ENCODE measurements at regions not wholly inside any gene's neighbourhood (a gene's known extent, or its start where the extent isn't known, plus 50 kb on each side); places are given as distances from the start of the nearest gene placed in this dataset.

DNA sequence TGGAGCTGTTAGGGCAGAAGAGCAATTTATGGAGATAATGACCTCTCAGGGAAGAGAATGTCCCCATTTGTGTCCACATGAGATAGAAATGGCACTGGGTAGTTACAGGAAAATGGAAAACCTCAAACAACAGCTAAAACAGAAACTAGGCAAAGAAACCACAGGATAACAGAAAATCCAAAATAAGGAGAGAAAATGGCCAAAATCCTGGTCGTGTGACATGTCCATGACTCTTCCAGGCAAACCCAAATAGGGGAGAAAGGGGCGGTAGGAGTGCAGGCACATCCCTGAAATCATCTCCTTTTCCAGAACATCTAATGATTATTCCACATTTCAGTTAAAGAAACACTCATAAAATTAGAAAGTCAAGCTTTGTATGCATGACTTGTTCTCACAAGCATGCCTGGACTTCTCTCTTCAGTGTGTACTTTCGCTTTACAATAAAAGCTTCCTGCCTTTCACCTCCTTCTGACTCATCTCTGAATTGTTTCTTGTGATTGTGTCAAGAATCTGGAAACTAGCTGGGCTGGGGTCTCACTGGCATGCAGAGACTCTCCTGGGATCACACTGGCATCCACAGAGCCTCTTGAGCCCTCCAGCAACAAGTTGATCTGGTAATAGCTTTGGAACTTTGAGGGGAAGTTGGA, 171.4 kb upstream of the ZP4 start:
- ChIA-PET POLR2A (no interaction called here), CTCF (no interaction called here)
- no peak for DNase-seq (ENCODE audit: low read depth, low spot score)
- TF ChIP-seq, protein P1, sequence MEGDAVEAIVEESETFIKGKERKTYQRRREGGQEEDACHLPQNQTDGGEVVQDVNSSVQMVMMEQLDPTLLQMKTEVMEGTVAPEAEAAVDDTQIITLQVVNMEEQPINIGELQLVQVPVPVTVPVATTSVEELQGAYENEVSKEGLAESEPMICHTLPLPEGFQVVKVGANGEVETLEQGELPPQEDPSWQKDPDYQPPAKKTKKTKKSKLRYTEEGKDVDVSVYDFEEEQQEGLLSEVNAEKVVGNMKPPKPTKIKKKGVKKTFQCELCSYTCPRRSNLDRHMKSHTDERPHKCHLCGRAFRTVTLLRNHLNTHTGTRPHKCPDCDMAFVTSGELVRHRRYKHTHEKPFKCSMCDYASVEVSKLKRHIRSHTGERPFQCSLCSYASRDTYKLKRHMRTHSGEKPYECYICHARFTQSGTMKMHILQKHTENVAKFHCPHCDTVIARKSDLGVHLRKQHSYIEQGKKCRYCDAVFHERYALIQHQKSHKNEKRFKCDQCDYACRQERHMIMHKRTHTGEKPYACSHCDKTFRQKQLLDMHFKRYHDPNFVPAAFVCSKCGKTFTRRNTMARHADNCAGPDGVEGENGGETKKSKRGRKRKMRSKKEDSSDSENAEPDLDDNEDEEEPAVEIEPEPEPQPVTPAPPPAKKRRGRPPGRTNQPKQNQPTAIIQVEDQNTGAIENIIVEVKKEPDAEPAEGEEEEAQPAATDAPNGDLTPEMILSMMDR (IDR thresholded peaks at IDR 0.05; ENCODE audit: low read depth, low read length), result no peak
- Histone ChIP-seq H3K27ac (ENCODE audit: low read depth, low read length) (no peak overlapping the region), H3K9me3 (ENCODE audit: control insufficient read depth, insufficient read depth, low read length) (peaks cover 23% of the 10 kb centered on the region; the same call in 1 of the 2 replicates), H3K4me3 (ENCODE audit: low read depth, low read length) (no peak overlapping the region), H3K27me3 (ENCODE audit: control insufficient read depth, insufficient read depth, low read length) (no peaks in the 10 kb centered on the region)

DNA sequence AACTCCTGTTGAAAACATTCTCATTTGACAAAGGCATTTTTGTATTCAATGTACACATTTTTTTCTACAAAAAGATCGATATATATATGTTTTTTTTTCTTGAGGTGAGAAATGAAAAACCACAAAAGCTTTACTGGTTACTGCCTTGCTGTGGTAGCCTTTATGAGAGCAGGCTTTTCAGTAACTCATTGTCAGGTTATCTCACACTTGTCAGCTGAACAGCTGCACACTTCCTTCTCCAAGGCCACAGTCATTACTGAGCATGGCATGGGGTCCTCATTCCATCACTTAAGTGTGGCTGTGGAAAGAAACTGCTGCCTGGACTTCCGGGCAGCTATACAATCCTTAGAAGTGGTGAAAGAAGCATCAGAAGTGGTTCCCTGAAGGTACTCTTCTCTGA, 169.3 kb upstream of the ZP4 start:
- Histone ChIP-seq H3K4me3 (ENCODE audit: low read depth, low read length) (no peak overlapping the region), H3K9me3 (ENCODE audit: control insufficient read depth, insufficient read depth, low read length) (peaks cover 23% of the 10 kb centered on the region; the same call in 1 of the 2 replicates), H3K27ac (ENCODE audit: low read depth, low read length) (no peak overlapping the region), H3K27me3 (ENCODE audit: control insufficient read depth, insufficient read depth, low read length) (no peaks in the 10 kb centered on the region)
- TF ChIP-seq, protein P1 (IDR thresholded peaks at IDR 0.05; ENCODE audit: low read depth, low read length), result no peak
- ChIA-PET CTCF (no interaction called here), POLR2A (no interaction called here)
- no peak for DNase-seq (ENCODE audit: low read depth, low spot score)

DNA sequence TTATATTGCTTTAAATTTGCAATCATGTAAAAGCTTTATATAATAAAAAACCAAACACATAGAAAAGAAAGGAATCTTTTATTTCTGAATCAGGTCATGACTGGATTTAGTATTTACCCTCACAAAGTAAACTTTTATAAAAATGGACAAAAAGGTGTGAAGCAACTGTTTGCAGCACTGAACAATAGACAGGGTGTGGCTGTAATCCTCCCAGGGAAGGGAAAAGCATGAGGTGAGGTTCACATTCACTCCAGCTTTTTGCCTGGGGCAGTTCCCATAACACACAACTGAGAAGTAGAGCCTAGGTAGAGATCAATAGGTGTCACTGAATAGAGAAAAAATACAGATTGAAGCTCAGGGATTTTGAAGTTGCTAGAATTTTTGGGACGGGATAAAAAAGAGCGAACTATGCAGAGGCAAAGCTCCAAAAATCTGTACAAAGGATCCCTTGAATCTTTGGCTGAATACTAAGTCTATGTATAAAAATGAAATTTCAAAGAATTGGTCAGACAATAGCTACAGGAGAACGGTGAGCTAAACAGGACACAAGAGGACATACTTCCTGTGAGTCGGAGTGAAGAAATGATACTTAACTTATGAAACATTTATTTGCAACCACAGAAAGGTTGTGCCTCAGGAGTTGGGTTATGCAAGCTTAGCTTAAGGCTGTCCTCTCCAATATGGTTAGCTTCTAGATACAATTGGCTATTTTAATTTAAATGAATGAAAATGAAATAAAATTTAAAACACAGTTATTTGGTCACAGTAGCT, 162.0 kb upstream of the ZP4 start:
- no peaks in the 10 kb centered on the region for H3K27me3 ChIP-seq (ENCODE audit: control insufficient read depth, insufficient read depth, low read length)
- ChIA-PET POLR2A (no interaction called here), CTCF (no interaction called here)
- peaks cover 4% of the 10 kb centered on the region for H3K9me3 ChIP-seq (ENCODE audit: control insufficient read depth, insufficient read depth, low read length)
- no peak overlapping the region for H3K27ac ChIP-seq (ENCODE audit: low read depth, low read length)
- TF ChIP-seq, protein P1 (IDR thresholded peaks at IDR 0.05; ENCODE audit: low read depth, low read length), result no peak
- DNase-seq (ENCODE audit: low read depth, low spot score), result no peak
- H3K4me3 ChIP-seq (ENCODE audit: low read depth, low read length), result no peak overlapping the region

DNA sequence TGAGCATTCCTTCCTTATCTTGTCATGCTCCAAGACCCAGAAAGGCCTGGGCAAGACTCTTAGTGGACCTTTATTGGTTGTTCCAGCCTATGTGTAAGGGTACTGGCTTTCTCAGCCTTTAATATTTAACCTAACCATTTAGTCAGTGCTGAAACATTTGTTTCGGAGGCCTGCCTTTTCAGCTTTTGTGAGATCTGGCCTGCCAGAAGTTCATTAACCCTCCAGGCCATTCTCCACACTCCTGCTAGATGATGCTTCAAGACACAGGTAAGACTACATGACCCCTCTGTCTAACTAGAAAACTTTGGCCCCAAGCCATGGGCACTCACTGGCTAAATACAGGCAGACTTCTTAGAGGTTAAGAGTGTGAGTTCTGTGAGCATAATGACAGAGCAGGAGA, 138.4 kb upstream of the ZP4 start:
- DNase-seq (ENCODE audit: low read depth, low spot score), result no peak
- POLR2A ChIA-PET, result no interaction called here
- no peaks in the 10 kb centered on the region for H3K27me3 ChIP-seq (ENCODE audit: control insufficient read depth, insufficient read depth, low read length)
- no peak overlapping the region for H3K4me3 ChIP-seq (ENCODE audit: low read depth, low read length)
- no peak overlapping the region for H3K27ac ChIP-seq (ENCODE audit: low read depth, low read length)
- H3K9me3 ChIP-seq (ENCODE audit: control insufficient read depth, insufficient read depth, low read length), result peaks cover 13% of the 10 kb centered on the region
- CTCF ChIA-PET, result no interaction called here
- TF ChIP-seq, protein P1 (IDR thresholded peaks at IDR 0.05; ENCODE audit: low read depth, low read length), result no peak

DNA sequence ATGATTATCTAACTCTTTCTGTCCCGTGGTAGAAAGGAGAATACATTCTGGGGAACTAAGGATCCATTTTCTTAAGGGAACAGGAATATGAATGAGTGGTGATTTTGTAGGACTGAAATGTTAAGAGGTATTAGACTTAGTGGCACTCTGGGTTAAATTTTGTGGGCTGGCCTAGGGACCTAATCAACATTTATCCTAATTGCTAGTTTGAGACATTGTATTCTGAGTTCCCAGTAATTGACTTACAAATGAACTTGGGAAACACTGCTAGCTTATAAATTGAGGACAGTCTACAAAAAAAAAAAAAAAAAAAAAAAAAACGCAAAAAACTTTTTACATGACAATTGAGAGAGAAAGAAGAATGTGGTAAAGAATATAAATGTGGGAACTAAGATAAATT, 136.6 kb upstream of the ZP4 start:
- POLR2A ChIA-PET, result no interaction called here
- DNase-seq (ENCODE audit: low read depth, low spot score), result no peak
- TF ChIP-seq, protein P1 (IDR thresholded peaks at IDR 0.05; ENCODE audit: low read depth, low read length), result no peak
- Histone ChIP-seq H3K9me3 (ENCODE audit: control insufficient read depth, insufficient read depth, low read length) (peaks cover 6% of the 10 kb centered on the region), H3K27ac (ENCODE audit: low read depth, low read length) (no peak overlapping the region), H3K27me3 (ENCODE audit: control insufficient read depth, insufficient read depth, low read length) (no peaks in the 10 kb centered on the region), H3K4me3 (ENCODE audit: low read depth, low read length) (no peak overlapping the region)
- CTCF ChIA-PET, result no interaction called here
